D341Med (cell line): ENCODE measurements at regions not wholly inside any gene's neighbourhood (a gene's known extent, or its start where the extent isn't known, plus 50 kb on each side); places are given as distances from the start of the nearest gene placed in this dataset.

Experiments used
- DNase-seq: peaks from one replicate; pipeline ENCODE4 v3.0.0; 2012; ENCODE audit warnings: low spot score

DNA sequence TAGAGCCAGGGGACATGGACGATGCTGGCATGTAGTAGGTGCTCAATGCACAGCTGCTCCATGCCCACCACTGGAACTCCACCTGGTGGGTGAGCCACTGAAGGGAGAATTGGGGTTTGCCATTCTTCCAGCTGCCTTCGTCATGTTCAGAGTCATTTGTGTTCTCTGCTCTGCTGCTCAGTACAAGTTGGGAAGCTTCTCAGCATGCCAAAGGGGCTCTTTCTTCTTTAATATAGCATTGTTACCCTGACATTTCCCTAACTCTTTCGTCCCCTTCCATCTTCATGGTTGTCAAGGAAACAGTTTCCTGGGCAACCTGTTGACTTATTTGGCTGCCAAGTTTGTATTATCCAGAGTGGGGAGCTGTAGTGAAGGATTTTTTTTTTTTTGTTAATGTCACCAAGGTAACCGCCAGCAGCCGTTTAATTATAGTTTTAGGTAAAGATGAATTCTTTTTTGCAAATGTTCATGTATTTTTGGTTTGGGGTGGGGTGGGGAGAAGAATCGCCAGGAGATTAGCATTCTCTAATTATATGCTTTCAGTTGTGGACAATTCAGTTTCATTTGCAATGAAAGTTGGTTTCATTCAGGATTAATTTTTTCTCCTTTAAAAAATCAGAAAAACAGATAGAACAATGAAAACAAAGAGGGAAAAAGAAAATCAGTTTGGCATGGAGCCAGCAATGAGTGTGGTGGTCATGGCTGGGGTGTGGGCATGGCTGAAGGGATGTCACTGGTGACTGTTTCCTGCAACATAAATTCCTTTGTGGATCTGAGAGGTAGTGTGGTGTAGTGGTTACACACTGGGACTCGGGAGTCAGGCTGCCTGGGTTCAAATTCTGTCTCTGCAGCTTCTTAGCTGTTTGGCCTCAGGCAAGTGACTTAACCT, 73.0 kb upstream of the KCNG1 start:
- no peak for DNase-seq

DNA sequence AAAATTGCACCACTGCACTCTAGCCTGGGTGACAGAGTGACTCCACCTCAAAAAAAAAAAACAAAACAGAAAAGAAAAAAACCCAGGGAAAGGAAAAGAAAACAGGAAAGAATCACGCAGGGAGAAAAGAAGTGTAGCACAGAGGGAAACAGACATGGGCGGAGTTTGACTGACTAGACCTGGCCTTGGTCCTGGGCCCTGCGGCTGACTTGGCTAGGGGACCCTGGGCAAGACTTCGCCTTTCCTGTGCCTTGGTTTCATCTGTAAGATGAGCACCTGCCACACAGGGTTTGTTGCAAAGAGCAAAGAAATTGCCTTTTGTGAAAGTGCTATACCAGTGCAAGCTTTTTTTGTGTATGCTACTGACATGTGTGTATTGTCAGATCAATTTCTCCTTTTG, 71.3 kb upstream of the KCNG1 start:
- no peak for DNase-seq

DNA sequence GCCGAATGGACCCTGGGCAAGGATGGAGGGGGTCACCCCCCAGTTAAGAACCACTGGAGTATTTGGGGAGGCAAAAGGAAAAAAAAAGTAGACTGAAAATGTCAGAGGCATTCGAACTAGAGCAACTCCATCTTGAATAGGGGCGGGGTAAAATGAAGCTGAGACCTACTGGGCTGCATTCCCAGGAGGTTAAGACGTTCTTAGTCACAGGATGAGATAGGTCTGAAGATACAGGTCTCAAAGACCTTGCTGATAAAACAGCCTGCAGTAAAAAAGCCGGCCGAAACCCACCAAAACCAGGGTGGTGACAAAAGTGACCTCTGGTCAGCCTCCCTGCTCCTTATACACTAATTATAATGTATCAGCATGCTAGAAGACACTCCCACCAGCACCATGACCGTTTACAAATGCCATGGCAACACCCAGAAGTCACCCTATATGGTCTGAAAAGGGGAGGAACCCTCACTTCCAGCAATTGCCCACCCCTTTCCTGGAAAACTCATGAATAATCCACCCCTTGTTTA, 70.4 kb upstream of the KCNG1 start:
- DNase-seq = no peak

DNA sequence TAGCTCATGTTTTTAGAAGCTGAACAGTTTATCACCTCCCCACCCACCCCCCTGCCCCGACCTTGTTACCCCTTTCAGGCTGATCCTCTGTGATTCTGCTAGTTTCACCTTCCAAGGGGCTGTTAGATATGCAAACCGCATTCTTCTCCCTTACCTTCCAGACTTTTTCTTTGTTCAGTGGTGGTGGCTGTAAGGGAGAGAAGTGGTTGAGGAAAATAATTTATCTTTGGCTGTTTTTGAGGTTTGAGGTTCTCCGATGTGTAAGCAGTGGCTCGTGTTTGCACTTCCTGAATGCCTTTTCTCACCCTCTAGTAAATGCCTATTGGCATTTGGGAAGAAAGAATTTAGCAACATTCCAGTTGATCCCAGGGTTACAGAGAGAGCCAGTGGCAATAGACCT, 69.4 kb upstream of the KCNG1 start:
- DNase-seq = no peak

DNA sequence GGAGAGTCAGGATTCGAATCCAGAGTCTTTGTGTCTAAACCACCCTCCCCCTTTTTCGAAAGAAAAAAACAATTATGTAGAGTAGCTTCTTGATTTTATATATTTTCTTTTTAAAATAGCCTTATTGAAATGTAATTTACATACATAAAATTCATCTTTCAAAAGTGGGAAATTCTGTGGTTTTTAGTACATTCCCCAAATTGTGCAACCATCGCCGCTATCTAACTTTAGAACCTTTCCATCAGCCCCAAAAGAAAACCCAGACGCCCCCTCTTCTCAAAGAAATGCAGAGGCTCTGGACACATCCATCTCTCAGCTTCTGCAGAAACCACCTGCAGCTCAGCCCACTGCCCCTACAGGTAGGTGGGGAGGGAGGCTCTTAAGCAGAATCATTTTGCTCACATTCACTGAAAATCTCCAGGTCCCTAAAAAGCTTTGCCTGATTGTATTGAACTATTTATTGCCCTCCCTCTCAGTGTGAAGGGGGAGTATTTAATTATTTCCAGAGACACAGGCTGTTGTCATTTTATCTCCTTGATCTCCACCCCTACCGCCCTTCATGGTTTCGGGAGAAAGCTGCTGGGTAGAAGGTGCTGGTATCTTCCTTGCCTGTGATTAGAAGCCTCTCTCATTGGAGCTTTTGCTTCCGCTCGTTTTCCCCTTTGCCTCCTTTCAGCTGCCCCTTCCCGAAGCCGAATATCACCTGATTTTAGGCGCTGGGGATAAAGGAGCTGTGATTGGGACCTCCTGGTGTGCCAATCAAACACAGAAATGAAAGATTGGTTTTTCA, 68.7 kb upstream of the KCNG1 start:
- no peak for DNase-seq

DNA sequence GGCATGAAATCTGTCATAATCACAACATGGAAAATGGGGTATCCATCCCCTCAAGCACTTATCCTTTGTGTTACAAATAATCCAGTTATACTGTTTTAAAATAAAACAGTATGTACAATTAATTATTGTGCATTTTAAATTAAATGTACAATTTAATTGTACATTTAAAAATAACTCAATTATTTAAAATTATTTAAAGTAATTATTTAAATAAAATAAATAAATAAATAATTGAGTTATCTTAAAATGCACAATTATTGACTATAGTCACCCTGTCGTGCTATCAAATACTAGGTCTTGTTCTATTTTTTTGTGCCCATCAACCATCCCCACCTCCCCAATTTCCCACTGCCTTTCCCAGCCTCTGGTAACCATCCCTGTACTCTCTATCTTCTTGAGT, 66.9 kb upstream of the KCNG1 start:
- DNase-seq = no peak

DNA sequence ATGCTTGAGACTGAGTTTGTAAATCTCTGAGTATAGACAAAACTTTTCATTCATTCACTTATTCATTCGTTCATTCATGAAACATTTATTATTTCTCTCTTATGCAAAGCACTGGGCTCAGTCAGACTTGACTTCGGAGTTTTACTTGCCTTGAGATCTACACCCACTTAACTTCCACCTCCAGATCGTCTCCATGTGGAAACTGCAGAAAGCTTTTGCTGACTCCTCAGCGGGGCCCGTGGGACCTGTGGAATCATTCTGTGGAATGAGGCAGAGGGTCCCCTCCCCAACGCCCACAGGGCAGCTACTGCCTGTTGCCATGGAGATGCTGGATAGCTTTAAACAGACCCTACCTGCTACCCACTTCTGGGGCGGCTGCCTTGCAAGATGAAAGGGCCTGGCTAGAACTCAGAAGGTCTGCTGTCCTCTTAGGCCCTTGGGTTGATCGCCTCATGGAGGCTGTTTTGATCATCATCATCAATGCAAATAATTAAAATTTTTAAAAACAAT, 66.4 kb upstream of the KCNG1 start:
- DNase-seq = no peak

DNA sequence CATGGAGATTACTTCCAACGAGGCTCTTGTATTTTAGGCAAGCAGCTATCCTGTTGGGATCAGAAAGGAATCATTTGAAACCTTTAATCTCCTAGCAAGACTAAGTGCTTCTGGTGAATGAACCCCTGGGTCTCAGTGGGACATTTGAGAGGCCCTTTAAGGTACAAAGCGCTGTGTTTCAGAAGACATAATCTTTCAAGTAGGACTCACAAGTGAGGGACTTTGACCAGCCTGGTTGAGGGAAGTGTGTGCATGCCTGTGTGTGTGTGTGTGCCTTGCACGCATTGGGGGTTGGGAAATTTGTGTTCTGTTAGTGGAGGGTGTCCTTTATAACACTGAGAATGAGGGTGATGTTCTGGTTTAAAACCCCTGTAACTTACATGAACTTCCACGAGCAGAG, 64.4 kb upstream of the KCNG1 start:
- DNase-seq = no peak

DNA sequence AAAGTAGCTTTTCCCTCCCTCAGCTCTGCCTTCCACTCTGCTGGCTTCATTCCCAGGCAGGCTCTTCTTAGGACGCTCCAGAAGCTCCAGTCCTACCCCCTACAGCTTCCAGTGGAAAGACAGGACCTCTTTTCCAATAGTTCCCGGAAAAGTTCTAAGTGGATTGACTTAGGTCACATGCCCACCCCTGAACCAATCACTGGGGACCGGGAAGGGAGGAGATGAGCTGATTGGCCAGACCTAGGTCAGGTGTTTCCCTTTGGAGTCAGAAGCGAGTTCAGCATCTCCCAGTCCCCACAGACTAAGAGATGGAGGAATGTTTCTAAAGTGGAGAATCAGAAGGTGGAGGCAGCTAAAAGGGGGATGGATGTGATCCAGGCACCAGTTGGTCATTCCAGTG, 62.9 kb upstream of the KCNG1 start:
- DNase-seq = no peak

DNA sequence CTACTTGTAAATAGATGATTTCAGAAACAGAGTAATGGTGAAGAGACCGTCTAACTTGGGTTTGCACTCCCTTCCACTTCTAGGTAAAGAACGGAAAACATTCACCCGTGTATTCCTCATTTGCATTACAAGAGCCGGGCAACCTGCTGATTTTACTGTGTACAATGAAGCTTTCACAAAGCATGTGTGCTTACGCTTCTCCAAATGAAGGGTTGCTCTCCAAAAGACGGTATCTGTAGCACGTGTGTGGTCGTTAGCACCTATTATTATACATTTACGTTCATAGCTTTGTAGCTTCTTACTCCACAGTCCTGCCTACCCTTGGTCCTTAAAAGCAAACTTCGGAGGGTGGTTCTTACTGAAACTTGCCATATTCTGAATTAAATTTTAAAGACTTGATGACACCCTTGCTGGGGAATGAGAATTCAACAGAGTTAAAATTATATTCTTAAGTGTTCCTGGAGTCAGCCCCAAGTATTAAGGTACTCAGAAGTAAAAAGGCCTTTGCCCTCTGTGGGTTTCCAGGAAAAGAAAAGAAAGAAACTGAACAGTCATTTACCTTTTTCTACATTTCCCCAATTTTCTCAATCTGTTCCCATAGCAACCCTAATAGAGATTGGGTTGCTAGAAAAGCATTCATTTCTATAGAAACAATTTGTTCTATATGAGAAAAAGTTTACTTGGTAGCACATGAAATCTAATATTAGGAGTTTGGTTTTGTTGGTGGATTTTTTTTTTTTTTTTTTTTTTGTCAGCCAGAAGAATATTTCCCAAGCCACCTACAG, 61.9 kb upstream of the KCNG1 start:
- no peak for DNase-seq

DNA sequence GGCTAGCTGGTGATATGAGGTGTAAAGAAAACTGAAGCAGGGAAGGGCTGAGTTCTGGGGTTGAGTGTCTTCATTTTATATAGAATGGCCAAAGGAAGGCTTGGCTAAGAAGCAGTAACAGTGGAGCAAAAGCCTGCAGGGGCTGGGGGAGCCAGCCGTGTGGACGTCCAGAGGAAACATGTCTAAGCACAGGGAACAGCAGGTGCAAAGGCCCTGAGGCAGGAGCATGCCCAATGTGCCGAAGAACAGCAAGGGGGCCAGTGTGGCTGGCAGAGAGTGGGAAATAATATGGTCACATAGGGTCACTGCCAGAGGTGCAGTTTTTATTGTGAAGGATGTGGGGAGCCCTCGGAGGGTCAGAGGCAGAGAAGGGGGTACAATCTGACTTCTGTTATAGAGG, 60.5 kb upstream of the KCNG1 start:
- DNase-seq = no peak

DNA sequence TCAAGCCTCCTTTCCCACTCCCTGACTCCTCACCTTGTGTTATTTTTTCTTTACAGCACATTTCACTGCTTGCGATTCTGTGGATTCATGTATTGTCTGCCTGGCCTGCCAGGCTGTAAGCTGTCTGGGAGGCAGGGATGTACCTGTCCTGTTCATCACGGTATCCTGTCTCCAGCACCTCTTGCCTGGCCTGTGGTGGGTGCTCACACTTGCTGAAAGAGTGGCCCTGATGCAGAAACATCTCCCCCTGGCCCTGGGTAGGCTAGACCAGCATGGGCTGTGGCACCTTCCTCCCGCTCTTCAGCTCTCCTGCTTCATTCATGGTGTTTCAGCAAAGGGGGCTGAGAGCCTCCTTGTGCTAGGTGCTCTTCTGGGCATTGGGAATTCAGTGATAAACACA, 60.1 kb upstream of the KCNG1 start:
- no peak for DNase-seq

DNA sequence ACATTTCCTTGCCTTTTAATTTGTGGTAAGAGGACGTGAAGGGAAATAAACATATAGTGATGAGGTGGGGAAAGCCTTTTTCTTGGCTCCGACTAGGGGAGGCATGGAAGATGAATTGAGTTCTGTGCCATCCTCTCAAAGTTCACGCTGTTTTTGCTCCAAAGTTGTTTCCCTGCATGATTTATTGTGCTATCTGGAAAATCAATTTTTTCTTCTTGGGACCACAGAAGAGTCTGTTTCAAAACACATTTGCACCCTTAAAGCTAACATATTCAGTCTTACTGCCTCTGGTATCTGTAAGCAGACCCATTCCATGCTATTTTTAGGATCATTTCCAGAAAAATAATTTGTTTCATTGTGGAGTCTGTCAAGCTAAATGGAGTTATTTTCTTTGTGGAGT, 57.6 kb upstream of the KCNG1 start:
- no peak for DNase-seq

DNA sequence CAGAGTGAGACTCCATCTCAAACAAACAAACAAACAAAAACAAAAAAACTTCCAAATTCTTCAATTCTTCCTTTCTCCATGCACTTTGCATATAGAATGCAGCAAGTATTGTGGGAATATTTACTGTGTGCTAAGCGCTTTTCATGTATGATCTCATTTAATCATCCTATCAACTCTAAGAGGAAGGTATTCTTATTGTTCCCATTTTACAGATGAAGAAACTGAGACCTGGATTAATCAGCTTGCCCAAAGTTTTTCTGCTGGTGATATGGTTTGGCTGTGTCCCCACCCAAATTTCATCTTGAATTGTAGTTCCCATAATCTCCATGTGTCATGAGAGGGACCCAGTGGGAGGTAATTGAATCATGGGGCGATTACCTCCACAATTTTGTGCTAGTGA, 56.6 kb upstream of the KCNG1 start:
- no peak for DNase-seq

DNA sequence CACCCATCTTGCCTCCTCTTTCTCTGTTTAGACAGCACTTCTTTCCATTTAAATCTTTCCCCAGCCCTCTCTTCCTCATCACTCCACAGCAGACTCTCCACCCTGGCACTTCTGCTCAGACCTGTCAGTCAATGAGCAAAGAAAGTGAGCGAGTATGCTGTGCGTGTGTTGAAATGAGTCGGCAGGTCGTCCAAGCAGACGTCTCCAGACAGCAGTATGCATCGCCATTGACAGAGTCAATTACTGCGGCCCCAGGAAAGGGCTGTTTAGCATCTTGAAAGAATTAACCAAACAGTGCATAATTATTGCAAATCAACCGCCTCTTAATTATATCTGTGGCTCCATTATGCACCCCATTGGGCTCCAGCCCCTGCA, 54.8 kb upstream of the KCNG1 start:
- no peak for DNase-seq

DNA sequence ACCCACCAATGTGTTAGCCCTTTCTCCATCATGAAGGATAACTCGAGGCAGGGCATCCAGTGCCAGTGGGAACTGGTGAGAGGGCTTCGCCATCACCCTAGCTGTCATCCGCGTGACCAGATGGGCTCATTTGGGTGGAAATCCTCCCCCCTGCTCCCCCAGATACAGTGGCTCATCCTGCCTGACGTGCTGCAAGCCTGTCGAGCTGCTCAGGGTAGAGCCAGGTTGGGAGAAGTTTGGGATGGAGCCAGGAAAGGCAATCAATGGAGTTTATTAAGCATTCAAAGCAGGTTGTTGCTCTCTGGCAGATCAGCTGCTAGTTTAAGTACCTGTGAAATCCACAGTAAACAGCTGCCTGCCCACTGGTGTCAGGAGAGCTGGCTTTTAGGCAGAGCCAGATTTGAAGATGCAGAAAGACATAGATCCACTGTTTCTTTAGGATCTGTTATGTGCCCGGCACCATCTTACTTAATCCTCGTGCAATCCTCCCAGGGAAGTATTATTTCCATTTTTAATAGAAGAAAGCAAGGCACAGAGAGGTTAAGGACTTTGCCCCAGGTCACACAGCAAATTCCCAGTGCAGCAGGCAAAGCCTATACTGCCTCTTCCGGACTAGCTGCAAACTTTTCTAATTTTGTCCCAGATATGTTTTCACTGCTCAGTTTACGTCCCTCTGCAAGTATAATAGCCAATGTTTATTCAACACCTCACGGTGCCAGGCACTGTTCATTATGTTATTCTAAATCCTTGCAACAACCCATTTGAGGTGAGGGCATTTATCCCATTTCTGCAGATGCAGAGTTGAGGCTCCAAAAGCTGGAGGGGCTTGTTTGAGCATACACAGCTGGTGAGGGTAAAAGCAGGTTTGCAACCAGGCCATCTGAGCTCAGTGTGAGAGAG, 54.1 kb upstream of the KCNG1 start:
- no peak for DNase-seq

DNA sequence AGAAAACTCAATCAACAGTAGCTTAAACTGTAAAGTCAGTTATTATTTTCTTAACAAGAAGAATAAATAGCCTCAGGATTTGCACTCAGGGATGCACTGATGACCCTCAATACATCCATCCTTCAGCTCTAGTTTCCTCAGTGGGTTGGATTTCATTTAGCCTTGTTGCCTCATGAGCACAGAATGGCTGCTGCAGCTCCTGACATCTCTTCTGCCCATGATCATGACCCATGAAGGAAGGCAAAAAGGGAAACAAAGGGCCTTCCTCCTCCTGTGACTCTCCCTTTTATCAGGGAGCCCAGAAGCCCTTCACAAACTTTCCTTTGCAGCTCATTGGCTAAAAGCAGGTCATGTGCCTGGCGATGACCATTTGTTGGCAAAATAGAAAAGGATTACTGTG, 51.2 kb upstream of the KCNG1 start:
- DNase-seq = no peak
